Duodenal mucosa (tissue), 2 donors: ENCODE measurements at regions not wholly inside any gene's neighbourhood (a gene's known extent, or its start where the extent isn't known, plus 50 kb on each side); places are given as distances from the start of the nearest gene placed in this dataset.

Experiments used
- H3K27ac ChIP-seq: one replicate; pipeline ENCODE4 v1.7.0; 2013; ENCODE audit warnings: low read depth, low read length
- H3K27me3 ChIP-seq, 2 donors: one replicate each; pipeline ENCODE4 v1.7.0; 2013; ENCODE audit warnings: low read length in 2 of 2, control low read depth in 1 of 2; ENCODE audit not compliant: insufficient read depth in 2 of 2, control insufficient read depth in 1 of 2
- H3K36me3 ChIP-seq, 2 donors: one replicate each; pipeline ENCODE4 v1.7.0; 2013; ENCODE audit warnings: low read length in 2 of 2, control low read depth in 1 of 2; ENCODE audit not compliant: insufficient read depth in 2 of 2, control insufficient read depth in 1 of 2
- H3K4me1 ChIP-seq, 2 donors: one replicate each; pipeline ENCODE4 v1.7.0; 2013; ENCODE audit warnings: low read length in 2 of 2, control low read depth in 1 of 2; ENCODE audit not compliant: insufficient read depth in 2 of 2, control insufficient read depth in 1 of 2
- H3K4me3 ChIP-seq, 2 donors: one replicate each; pipeline ENCODE4 v1.7.0; 2013; ENCODE audit warnings: low read length in 2 of 2, low read depth in 1 of 2
- H3K9ac ChIP-seq, 2 donors: one replicate each; pipeline ENCODE4 v1.7.0; 2013; ENCODE audit warnings: low read length in 2 of 2, low read depth in 1 of 2
- H3K9me3 ChIP-seq, 2 donors: one replicate each; pipeline ENCODE4 v1.7.0; 2013; ENCODE audit warnings: low read length in 2 of 2, control low read depth in 1 of 2; ENCODE audit not compliant: control insufficient read depth in 1 of 2

DNA sequence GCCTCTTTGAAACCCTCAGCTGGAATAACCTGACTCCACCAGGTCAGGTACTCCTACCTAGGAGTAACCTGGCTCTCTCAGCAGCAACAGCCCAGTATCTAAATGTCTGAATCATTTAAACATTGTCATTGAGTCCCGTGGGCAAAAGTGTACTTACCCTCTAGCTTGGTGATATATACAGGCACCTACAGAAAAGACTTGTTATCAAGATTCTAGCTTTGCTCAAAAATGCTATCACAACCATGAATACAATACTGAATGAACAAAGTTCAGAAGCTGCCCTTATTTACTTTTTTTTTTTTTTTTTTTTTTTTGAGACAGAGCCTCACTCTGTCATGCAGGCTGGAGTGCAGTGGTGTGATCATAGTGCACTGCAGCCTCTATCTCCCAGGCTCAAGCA, 268.2 kb downstream of the ZNF608 start:
- Histone ChIP-seq H3K36me3 (no peaks in the 10 kb centered on the region), H3K4me3 (no peak overlapping the region), H3K9me3 (no peaks in the 10 kb centered on the region), H3K27me3 (no peaks in the 10 kb centered on the region), H3K27ac (no peak overlapping the region), H3K9ac (no peak overlapping the region), H3K4me1 (no peaks in the 10 kb centered on the region)

DNA sequence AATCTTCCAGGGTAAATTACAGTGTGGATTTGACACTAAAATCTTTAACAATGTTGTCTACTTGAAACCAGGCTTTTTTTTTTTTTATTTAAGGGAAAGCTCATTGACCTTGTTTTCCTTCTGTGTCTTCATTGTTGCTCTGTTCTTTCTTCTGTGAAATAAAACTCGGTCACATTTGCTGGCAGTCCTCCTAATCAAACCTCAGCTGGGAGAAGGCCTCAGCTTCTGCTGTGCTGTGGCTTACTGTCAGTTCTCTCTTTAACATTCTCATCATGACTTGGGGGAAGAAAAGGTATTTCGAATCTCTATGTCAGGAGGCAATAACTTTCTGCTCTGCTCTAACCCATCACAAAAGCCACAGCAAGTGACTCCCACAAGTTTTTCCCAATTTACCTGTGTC, 268.9 kb downstream of the ZNF608 start:
- Histone ChIP-seq H3K9me3 (no peaks in the 10 kb centered on the region), H3K27ac (no peak overlapping the region), H3K36me3 (no peaks in the 10 kb centered on the region), H3K4me3 (no peak overlapping the region), H3K9ac (no peak overlapping the region), H3K4me1 (no peaks in the 10 kb centered on the region), H3K27me3 (no peaks in the 10 kb centered on the region)

DNA sequence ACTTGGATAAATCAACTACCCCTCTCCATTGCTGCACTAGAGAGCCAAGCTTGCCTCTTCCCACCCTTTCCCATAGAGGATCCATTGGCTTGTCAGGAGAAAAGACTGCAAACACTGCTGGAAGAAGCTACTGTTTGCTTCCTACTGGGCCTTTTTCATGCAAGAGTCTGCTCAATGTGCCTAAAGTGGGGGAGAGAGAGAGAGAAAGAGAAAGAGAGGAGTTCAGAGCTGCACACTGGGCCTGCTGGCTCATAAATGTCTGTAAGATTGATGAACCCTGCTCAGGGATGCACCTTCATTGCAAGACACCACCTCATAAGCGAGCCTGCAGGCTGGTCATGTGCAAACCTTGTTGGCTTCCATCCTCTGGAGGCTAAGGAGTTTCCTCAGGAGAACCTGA, 269.4 kb downstream of the ZNF608 start:
- Histone ChIP-seq H3K27me3 (no peaks in the 10 kb centered on the region), H3K4me3 (no peak overlapping the region)

DNA sequence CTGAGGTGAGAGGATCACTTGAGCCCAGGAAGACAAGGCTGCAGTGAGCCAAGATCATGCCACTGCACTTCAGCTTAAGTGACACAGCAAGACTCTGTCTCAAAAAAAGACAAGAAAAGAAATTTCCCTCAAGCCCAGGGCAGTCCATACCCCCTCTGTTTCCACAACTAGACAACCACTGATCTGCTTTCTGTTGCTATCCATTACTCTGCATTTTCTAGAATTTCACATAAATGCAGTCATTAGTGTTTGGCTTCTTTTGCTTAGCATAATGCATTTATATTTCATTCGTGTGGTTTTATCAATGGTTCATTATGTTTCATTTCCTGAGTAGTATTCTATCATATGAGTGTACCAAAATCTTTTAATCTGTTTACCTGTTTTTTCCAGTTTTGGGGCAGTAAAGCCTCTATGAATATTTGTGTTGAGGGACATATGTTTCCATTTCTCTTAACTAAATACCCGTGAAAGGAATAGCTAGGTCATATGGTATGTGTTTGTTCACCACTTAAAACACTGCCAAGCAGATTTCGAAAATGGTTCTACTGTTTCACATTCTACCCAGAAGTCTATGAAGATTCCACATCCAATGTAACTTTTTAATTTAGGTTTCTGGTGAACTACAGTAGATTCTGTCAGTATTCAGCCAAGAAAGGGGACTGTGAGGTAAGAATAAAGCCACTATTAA, 271.8 kb downstream of the ZNF608 start:
- no peaks in the 10 kb centered on the region for H3K9me3 ChIP-seq
- H3K4me3 ChIP-seq, result no peak overlapping the region
- no peaks in the 10 kb centered on the region for H3K36me3 ChIP-seq
- no peaks in the 10 kb centered on the region for H3K4me1 ChIP-seq
- H3K9ac ChIP-seq, result no peak overlapping the region
- no peaks in the 10 kb centered on the region for H3K27me3 ChIP-seq
- H3K27ac ChIP-seq, result no peak overlapping the region

More for the DNA sequence above, 269.4 kb downstream of the ZNF608 start:
- Histone ChIP-seq H3K4me1 (no peaks in the 10 kb centered on the region), H3K9ac (no peak overlapping the region), H3K9me3 (no peaks in the 10 kb centered on the region), H3K27ac (no peak overlapping the region), H3K36me3 (no peaks in the 10 kb centered on the region)

DNA sequence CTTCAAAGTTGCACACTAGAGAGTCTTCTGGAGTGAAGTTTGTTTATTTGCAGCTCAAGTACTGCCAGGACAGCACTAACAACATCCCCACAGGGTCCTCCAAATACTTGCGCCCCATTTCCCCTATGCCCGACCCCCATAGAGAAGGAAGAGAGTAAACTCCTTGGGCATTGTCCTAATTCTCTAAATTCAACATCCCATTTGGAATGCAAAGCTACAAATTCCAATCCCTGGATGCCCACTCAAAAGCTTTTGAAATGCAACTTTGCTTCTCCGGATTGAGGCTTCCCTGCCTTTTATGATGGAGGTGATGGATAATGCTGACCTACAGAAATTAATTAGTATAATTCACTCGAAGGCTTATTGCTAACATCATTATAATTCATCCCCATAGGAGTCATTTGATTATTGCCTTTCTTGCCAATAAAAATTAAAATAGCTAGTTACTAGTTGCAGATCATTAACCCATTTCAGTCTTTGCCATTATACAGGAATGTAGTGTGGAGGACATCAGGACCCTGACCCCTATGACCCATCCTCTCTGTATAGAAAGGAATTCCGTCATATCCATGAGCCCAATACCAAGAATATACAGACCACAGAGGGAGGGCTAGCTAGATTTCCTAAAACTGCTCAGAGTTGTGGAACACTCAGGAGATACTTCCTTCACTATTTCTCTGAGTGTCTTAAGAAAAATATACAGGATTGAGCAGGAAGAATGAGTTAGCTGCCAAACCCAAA, 277.6 kb downstream of the ZNF608 start:
- Histone ChIP-seq H3K27me3 (no peaks in the 10 kb centered on the region), H3K4me1 (no peaks in the 10 kb centered on the region), H3K36me3 (no peaks in the 10 kb centered on the region), H3K9ac (no peak overlapping the region), H3K27ac (no peak overlapping the region), H3K4me3 (no peak overlapping the region), H3K9me3 (no peaks in the 10 kb centered on the region)

DNA sequence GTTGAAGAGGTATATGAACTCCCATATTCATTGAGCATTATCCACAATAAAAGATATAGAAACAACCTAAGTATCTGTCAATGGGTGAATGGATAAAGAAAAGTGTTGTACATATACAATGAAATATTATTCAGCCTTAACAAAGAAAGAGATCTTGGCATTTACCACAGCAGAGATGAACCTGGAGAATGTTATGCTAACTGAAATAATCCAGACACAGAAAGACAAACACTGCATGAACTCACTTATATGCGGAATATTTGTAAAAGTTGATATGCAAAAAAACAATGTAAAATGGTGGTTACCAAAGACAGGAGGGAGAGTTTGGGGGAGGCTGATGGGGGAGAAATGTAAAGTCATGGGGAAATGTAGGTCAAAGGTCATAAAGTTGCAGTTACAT, 278.7 kb downstream of the ZNF608 start:
- no peak overlapping the region for H3K27ac ChIP-seq
- no peak overlapping the region for H3K9ac ChIP-seq
- H3K36me3 ChIP-seq, result no peaks in the 10 kb centered on the region
- no peaks in the 10 kb centered on the region for H3K9me3 ChIP-seq
- no peak overlapping the region for H3K4me3 ChIP-seq
- no peaks in the 10 kb centered on the region for H3K27me3 ChIP-seq
- no peaks in the 10 kb centered on the region for H3K4me1 ChIP-seq

DNA sequence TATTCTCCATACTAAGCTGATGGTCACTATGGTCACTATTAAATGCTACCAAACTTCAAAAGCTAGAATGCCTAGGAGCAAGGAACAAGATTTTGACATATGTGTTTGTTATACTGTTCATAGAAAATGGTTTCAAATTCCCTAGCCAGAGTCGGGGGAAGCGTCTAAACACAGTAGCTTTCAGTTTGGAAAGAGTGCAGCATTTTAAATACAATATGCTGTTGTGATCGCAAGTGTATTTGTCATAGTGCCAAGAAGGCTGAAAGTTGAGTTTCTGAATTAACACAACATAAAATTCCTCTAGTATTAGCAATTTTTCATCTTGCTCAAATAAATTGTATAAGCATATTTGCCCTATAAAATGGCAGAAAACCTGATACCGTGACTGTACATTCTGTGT, 280.4 kb downstream of the ZNF608 start:
- Histone ChIP-seq H3K36me3 (no peaks in the 10 kb centered on the region), H3K27me3 (no peaks in the 10 kb centered on the region), H3K9me3 (no peaks in the 10 kb centered on the region), H3K9ac (no peak overlapping the region), H3K4me1 (no peaks in the 10 kb centered on the region), H3K4me3 (no peak overlapping the region), H3K27ac (no peak overlapping the region)

DNA sequence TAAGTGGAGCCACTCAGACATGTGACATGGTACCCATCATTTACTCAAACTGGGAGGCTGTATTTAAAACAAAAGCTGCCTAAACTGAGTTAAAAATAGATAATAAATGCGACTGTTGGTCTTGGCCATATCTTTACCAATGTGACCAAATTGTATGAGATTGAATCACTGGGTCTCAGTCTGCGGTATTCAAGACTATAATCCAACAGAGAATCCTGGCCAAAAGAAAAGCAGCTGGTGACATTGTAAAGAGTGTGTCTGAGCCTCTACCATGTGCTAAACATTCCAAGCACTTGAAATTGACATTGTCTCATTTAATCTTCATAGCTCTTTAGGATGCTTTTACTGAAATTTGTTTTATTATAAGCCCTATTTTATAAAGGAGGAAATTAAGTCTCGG, 282.6 kb downstream of the ZNF608 start:
- Histone ChIP-seq H3K27me3 (no peaks in the 10 kb centered on the region), H3K4me1 (no peaks in the 10 kb centered on the region), H3K9me3 (no peaks in the 10 kb centered on the region), H3K27ac (no peak overlapping the region), H3K4me3 (no peak overlapping the region), H3K9ac (no peak overlapping the region), H3K36me3 (no peaks in the 10 kb centered on the region)

DNA sequence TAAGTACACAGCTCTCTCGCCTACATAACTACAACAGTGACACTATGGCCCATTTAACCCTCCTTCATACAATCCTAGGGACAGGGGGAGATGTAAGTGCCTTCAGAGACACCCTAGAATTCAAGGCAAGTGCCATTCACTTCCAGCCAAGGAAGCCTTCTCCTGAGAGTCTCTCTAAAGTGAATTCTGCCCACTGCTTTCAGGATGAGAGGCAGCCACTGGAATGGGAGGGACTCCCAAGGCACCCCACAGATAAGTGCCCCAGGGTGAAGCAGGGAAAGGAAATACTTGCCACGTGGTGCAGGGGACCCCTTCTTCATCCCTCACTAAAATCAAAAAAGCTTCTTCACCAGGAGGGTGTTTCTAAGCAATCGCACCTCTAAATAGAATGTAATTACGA, 283.7 kb downstream of the ZNF608 start:
- H3K4me1 ChIP-seq, result no peaks in the 10 kb centered on the region
- H3K9ac ChIP-seq, result no peak overlapping the region
- no peaks in the 10 kb centered on the region for H3K27me3 ChIP-seq
- H3K4me3 ChIP-seq, result no peak overlapping the region
- H3K27ac ChIP-seq, result no peak overlapping the region
- H3K9me3 ChIP-seq, result no peaks in the 10 kb centered on the region
- no peaks in the 10 kb centered on the region for H3K36me3 ChIP-seq

DNA sequence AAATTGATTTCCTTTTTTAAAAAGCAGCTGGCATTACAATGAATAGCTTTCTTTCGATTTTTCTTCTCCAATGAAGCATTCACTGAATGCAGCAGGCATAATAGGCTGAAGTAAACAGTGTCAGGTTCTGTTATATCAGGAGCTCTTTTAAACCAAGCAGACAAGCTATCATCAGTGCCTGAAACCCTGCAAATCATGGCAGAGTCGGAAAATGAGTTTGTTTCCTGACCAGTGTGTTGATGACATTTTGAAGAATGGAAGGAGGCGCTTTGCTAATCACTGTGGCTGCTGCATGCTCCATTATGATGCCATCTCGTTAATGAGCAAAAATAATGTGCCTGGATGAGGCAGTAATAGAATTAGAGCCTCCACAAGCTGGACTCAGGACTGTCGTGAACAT, 284.5 kb downstream of the ZNF608 start:
- H3K9ac ChIP-seq, result no peak overlapping the region
- no peaks in the 10 kb centered on the region for H3K4me1 ChIP-seq
- H3K27me3 ChIP-seq, result no peaks in the 10 kb centered on the region
- H3K36me3 ChIP-seq, result no peaks in the 10 kb centered on the region
- H3K4me3 ChIP-seq, result no peak overlapping the region
- H3K27ac ChIP-seq, result no peak overlapping the region
- no peaks in the 10 kb centered on the region for H3K9me3 ChIP-seq
